Colonic mucosa (tissue), 4 donors: ENCODE measurements at regions not wholly inside any gene's neighbourhood (a gene's known extent, or its start where the extent isn't known, plus 50 kb on each side); places are given as distances from the start of the nearest gene placed in this dataset.

ENCODE experiments used
- DNase-seq: peaks from one replicate; pipeline ENCODE4 v3.0.0-alpha.2; 2020
- H3K27ac ChIP-seq: fragments of 200-600 bp; one replicate; pipeline ENCODE4 v1.8.0; 2021
- H3K27me3 ChIP-seq: fragments of 200-600 bp; one replicate; pipeline ENCODE4 v1.8.0; 2021
- H3K36me3 ChIP-seq: fragments of 200-600 bp; one replicate; pipeline ENCODE4 v1.8.0; 2021
- H3K4me1 ChIP-seq: fragments of 200-600 bp; one replicate; pipeline ENCODE4 v1.8.0; 2021; ENCODE audit warnings: mild to moderate bottlenecking
- H3K4me3 ChIP-seq: fragments of 200-600 bp; one replicate; pipeline ENCODE4 v1.8.0; 2021
- H3K9ac ChIP-seq, 2 donors: one replicate each; pipeline ENCODE4 v1.7.0; 2013; ENCODE audit warnings: control low read depth in 2 of 2, low read depth in 2 of 2, low read length in 2 of 2
- H3K9me3 ChIP-seq: fragments of 200-600 bp; one replicate; pipeline ENCODE4 v1.8.0; 2021
- CTCF ChIP-seq: fragments of 200-600 bp; IDR thresholded peaks from one replicate; pipeline ENCODE4 v1.8.0; 2022; ENCODE audit warnings: antibody characterized with exemption, mild to moderate bottlenecking
- intact Hi-C: fragments of 100-400 bp; cut with DNase I; formaldehyde crosslinking; loops from one replicate; pipeline ENCODE4 v1.14.1; 2022
- donor health status: healthy.
- donor health status: DM: no; HTN: no; CAD: no.
- donor health status: DM: no; HTN: no; CAD: no.

GRCh38 chr12:74892057-74892633 lies 317.5 kb downstream of the KCNC2 start:
- Histone ChIP-seq H3K4me3 (no peak overlapping the region), H3K27me3 (no peaks in the 10 kb centered on the region), H3K27ac (no peak overlapping the region), H3K36me3 (no peaks in the 10 kb centered on the region), H3K9me3 (no peaks in the 10 kb centered on the region), H3K9ac (no peak overlapping the region), H3K4me1 (no peaks in the 10 kb centered on the region)
- intact Hi-C loops = no loop called here
- no peak for TF ChIP-seq CTCF
- no peak for DNase-seq

GRCh38 chr12:74896186-74896585 lies 313.5 kb downstream of the KCNC2 start:
- no peak overlapping the region for H3K9ac ChIP-seq
- H3K4me3 ChIP-seq = no peak overlapping the region
- DNase-seq = no peak
- H3K27me3 ChIP-seq = no peaks in the 10 kb centered on the region
- no peaks in the 10 kb centered on the region for H3K4me1 ChIP-seq
- H3K36me3 ChIP-seq = no peaks in the 10 kb centered on the region
- no peak overlapping the region for H3K27ac ChIP-seq
- no peak for TF ChIP-seq CTCF
- intact Hi-C loops = no loop called here
- H3K9me3 ChIP-seq = no peaks in the 10 kb centered on the region

- H3K4me1 ChIP-seq = no peaks in the 10 kb centered on the region
- no peaks in the 10 kb centered on the region for H3K27me3 ChIP-seq
- H3K4me3 ChIP-seq = no peak overlapping the region
- no peak for TF ChIP-seq CTCF
- no peak overlapping the region for H3K9ac ChIP-seq
- intact Hi-C loops = no loop called here
- no peaks in the 10 kb centered on the region for H3K36me3 ChIP-seq
- no peaks in the 10 kb centered on the region for H3K9me3 ChIP-seq
- H3K27ac ChIP-seq = no peak overlapping the region
- no peak for DNase-seq
Observed at GRCh38 chr12:74897425-74898211, 312.0 kb downstream of the KCNC2 start.

GRCh38 chr12:74899031-74899829 lies 310.4 kb downstream of the KCNC2 start:
- no peak overlapping the region for H3K9ac ChIP-seq
- no peak overlapping the region for H3K4me3 ChIP-seq
- no peak overlapping the region for H3K27ac ChIP-seq
- no peaks in the 10 kb centered on the region for H3K9me3 ChIP-seq
- no peaks in the 10 kb centered on the region for H3K4me1 ChIP-seq
- no peak for TF ChIP-seq CTCF
- DNase-seq = no peak
- H3K27me3 ChIP-seq = no peaks in the 10 kb centered on the region
- H3K36me3 ChIP-seq = no peaks in the 10 kb centered on the region
- intact Hi-C loops = no loop called here

GRCh38 chr12:74900232-74900631 lies 309.4 kb downstream of the KCNC2 start:
- Histone ChIP-seq H3K4me1 (no peaks in the 10 kb centered on the region), H3K4me3 (no peak overlapping the region), H3K36me3 (no peaks in the 10 kb centered on the region), H3K9me3 (no peaks in the 10 kb centered on the region), H3K9ac (no peak overlapping the region), H3K27me3 (no peaks in the 10 kb centered on the region), H3K27ac (no peak overlapping the region)
- no peak for TF ChIP-seq CTCF
- intact Hi-C loops = no loop called here
- no peak for DNase-seq
